HuH-7 (cell line): ENCODE measurements at regions not wholly inside any gene's neighbourhood (a gene's known extent, or its start where the extent isn't known, plus 50 kb on each side); places are given as distances from the start of the nearest gene placed in this dataset.

Experiments
- DNase-seq: peaks from one replicate; pipeline ENCODE4 v3.0.0; 2011; ENCODE audit warnings: low spot score

- DNase-seq, result no peak
These were observed 723.5 kb upstream of the SGO1 start for GRCh38 chr3:20909511-20909910.

GRCh38 chr3:20905210-20905805 is 719.3 kb upstream of the SGO1 start:
- no peak for DNase-seq

- no peak for DNase-seq
These were observed 718.7 kb upstream of the SGO1 start for GRCh38 chr3:20904671-20905070.

- no peak for DNase-seq
These were observed 713.0 kb upstream of the SGO1 start for GRCh38 chr3:20898962-20899361.

- no peak for DNase-seq
These were observed 704.1 kb upstream of the SGO1 start for GRCh38 chr3:20890111-20890519.

- no peak for DNase-seq
These were observed 692.7 kb upstream of the SGO1 start for GRCh38 chr3:20878691-20879090.

- DNase-seq, result no peak
These were observed 687.2 kb upstream of the SGO1 start for GRCh38 chr3:20873235-20873634.

- no peak for DNase-seq
These were observed 684.3 kb upstream of the SGO1 start for GRCh38 chr3:20870106-20870899.

- DNase-seq, result no peak
These were observed 679.8 kb upstream of the SGO1 start for GRCh38 chr3:20865803-20866202.

- DNase-seq, result no peak
These were observed 675.4 kb upstream of the SGO1 start for GRCh38 chr3:20861454-20861853.

GRCh38 chr3:20857636-20858035 is 671.6 kb upstream of the SGO1 start:
- no peak for DNase-seq

- DNase-seq, result no peak
These were observed 667.9 kb upstream of the SGO1 start for GRCh38 chr3:20853890-20854289.

GRCh38 chr3:20852712-20853111 is 666.7 kb upstream of the SGO1 start:
- DNase-seq, result no peak

GRCh38 chr3:20849975-20850374 is 664.0 kb upstream of the SGO1 start:
- no peak for DNase-seq

GRCh38 chr3:20846832-20847231 is 660.8 kb upstream of the SGO1 start:
- DNase-seq, result no peak

- DNase-seq, result no peak
These were observed 660.1 kb upstream of the SGO1 start for GRCh38 chr3:20846066-20846465.

- DNase-seq, result no peak
These were observed 658.8 kb upstream of the SGO1 start for GRCh38 chr3:20844851-20845250.

- no peak for DNase-seq
These were observed 656.8 kb upstream of the SGO1 start for GRCh38 chr3:20842594-20843436.

GRCh38 chr3:20842002-20842401 is 656.0 kb upstream of the SGO1 start:
- DNase-seq, result no peak

GRCh38 chr3:20837676-20838302 is 651.8 kb upstream of the SGO1 start:
- DNase-seq, result no peak

GRCh38 chr3:20836801-20837200 is 650.8 kb upstream of the SGO1 start:
- no peak for DNase-seq

- DNase-seq, result no peak
These were observed 647.0 kb upstream of the SGO1 start for GRCh38 chr3:20832963-20833362.

- no peak for DNase-seq
These were observed 636.2 kb upstream of the SGO1 start for GRCh38 chr3:20822251-20822650.
